ENCODE measurements at regions not wholly inside any gene's neighbourhood (a gene's known extent, or its start where the extent isn't known, plus 50 kb on each side); places are given as distances from the start of the nearest gene placed in this dataset.

DNA sequence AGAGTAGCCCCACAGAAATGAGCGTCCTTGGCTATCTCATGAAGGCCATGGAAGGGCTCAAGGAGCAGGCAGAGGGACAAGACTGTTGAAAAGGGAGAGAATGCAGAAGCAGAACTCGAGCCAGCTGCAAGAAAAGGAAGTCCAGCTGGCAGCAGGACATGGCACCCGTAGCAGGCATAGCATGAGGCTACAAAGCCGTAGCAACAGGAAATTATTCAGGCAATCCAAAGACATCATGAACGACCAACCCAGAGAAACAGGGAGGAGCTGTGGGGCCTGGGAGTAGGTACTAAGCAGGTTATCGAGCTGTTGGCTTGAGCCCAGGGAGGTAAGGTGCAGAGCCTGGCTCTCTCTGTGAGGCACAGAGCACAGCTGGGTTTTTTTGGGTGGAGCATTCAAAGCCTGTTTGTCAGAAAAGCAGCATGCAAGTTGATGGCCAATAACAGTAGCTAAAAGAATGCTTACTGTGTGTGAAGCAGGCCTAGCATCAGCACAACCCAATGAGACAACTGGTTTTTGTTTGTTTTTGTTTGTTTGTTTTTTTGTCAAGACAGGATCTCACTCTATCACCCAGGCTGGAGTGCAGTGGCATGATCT lies 144.0 kb upstream of the SMAD3 start:
- Histone ChIP-seq H4K20me1 (ENCODE audit: insufficient read depth) (no peaks in the 10 kb centered on the region), H3K9ac (ENCODE audit: low read length) (no peak overlapping the region), H3K27me3 (ENCODE audit: insufficient read depth, low read length) (no peaks in the 10 kb centered on the region), H3K36me3 (ENCODE audit: control insufficient read depth in 1 of 2, insufficient read depth in 2 of 2, low read length in 2 of 2) (no peaks in the 10 kb centered on the region), H3K9me3 (ENCODE audit: control insufficient read depth in 1 of 2, insufficient read depth in 1 of 2, low read depth in 1 of 2, low read length in 2 of 2) (peaks cover 6 to 7% of the 10 kb centered on the region in 2 experiments; a peak in 1 of 4 replicates), H3K79me2 (ENCODE audit: insufficient read depth, low read length) (no peaks in the 10 kb centered on the region), H3K4me2 (ENCODE audit: low read length) (no peak overlapping the region), H3K4me1 (ENCODE audit: control insufficient read depth in 1 of 2, insufficient read depth in 2 of 2, low read length in 2 of 2) (peaks cover 0 to 11% of the 10 kb centered on the region in 2 experiments; a peak in 2 of 4 replicates), H2AFZ (ENCODE audit: low read depth, low read length, poor library complexity, severe bottlenecking) (no peak overlapping the region), H3K27ac (ENCODE audit: low read depth, low read length) (no peak overlapping the region), H3K4me3 (replicated peaks in 1 of 2; ENCODE audit: low read depth in 1 of 2, low read length in 2 of 2) (no peak overlapping the region), H3K9me2 (ENCODE audit: insufficient read depth) (no peaks in the 10 kb centered on the region)
- BruUV-seq (replicated peaks) = no TSS peak
- TF ChIP-seq EZH2 (IDR thresholded peaks at IDR 0.05) (no peak), SIN3A (IDR thresholded peaks at IDR 0.05; ENCODE audit: low read depth) (no peak), JUND (IDR thresholded peaks at IDR 0.05) (no peak), TCF7L2 (IDR thresholded peaks at IDR 0.05; ENCODE audit: borderline replicate concordance, extremely low read depth, insufficient read depth, insufficient read length) (no peak), ELF1 (IDR thresholded peaks at IDR 0.05; ENCODE audit: borderline replicate concordance, low read depth) (no peak), EGR1 (IDR thresholded peaks at IDR 0.05; ENCODE audit: low read depth) (no peak), YY1 (IDR thresholded peaks at IDR 0.05; ENCODE audit: extremely low read depth, insufficient replicate concordance, low read depth, low read length) (no peak), ZFX (IDR thresholded peaks at IDR 0.05) (no peak), ZNF274 (IDR thresholded peaks at IDR 0.05; ENCODE audit: low read depth, low read length) (no peak), CTCF (IDR thresholded peaks at IDR 0.05 in 2 of 3, conservative IDR thresholded peaks at IDR 0.05 in 1 of 3; ENCODE audit: borderline replicate concordance in 1 of 3, insufficient read depth in 1 of 3, low read depth in 2 of 3, low read length in 2 of 3) (no peak)
- TF ChIP-seq, protein P1, sequence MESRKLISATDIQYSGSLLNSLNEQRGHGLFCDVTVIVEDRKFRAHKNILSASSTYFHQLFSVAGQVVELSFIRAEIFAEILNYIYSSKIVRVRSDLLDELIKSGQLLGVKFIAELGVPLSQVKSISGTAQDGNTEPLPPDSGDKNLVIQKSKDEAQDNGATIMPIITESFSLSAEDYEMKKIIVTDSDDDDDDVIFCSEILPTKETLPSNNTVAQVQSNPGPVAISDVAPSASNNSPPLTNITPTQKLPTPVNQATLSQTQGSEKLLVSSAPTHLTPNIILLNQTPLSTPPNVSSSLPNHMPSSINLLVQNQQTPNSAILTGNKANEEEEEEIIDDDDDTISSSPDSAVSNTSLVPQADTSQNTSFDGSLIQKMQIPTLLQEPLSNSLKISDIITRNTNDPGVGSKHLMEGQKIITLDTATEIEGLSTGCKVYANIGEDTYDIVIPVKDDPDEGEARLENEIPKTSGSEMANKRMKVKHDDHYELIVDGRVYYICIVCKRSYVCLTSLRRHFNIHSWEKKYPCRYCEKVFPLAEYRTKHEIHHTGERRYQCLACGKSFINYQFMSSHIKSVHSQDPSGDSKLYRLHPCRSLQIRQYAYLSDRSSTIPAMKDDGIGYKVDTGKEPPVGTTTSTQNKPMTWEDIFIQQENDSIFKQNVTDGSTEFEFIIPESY (IDR thresholded peaks at IDR 0.05; ENCODE audit: extremely low read depth, insufficient replicate concordance, low read length) = no peak
- TF ChIP-seq, protein P2, sequence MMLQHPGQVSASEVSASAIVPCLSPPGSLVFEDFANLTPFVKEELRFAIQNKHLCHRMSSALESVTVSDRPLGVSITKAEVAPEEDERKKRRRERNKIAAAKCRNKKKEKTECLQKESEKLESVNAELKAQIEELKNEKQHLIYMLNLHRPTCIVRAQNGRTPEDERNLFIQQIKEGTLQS (IDR thresholded peaks at IDR 0.05) = no peak
- ATAC-seq = no peak
- ChIA-PET CTCF (interaction anchor here (1.3 to 1.4 kb wide), 2 partner anchors 18 to 58 kb away, joined by 4 read pairs; no protein-coding TSS in a partner anchor), RAD21 (ENCODE audit: low non-redundant PET in 1 of 2, low total read pairs in 2 of 2, uncharacterized antibody in 2 of 2, unreplicated experiment in 2 of 2) (no interaction called here), POLR2A (interaction anchor here (1.1 kb wide), 1 partner anchor 10 kb away, joined by 3 read pairs; no protein-coding TSS in a partner anchor)
- no peak for DNase-seq (ENCODE audit: low read depth, low spot score)
- intact Hi-C loops (cut with micrococcal nuclease) = no loop called here
